Chondrocyte (in vitro differentiated cells): ENCODE measurements at regions not wholly inside any gene's neighbourhood (a gene's known extent, or its start where the extent isn't known, plus 50 kb on each side); places are given as distances from the start of the nearest gene placed in this dataset.

Source experiments
- DNase-seq: peaks from one replicate; pipeline ENCODE4 v3.0.0; 2021; ENCODE audit warnings: mixed read lengths, low spot score
- H3K27ac Mint-ChIP-seq: one replicate; pipeline ENCODE4 v1.8.0; 2021; ENCODE audit warnings: mild to moderate bottlenecking, moderate library complexity, mixed read lengths; ENCODE audit not compliant: unreplicated experiment
- H3K27me3 Mint-ChIP-seq: 2 replicates; pipeline ENCODE4 v1.8.0; 2021; ENCODE audit warnings: low read depth, mixed read lengths
- H3K36me3 Mint-ChIP-seq: 2 replicates; pipeline ENCODE4 v1.8.0; 2021; ENCODE audit warnings: low read depth, mixed read lengths
- H3K4me1 Mint-ChIP-seq: 2 replicates; pipeline ENCODE4 v1.8.0; 2021; ENCODE audit warnings: low read depth, mild to moderate bottlenecking, mixed read lengths
- H3K4me3 Mint-ChIP-seq: one replicate; pipeline ENCODE4 v1.8.0; 2021; ENCODE audit warnings: mild to moderate bottlenecking, moderate library complexity, mixed read lengths; ENCODE audit not compliant: unreplicated experiment
- H3K9me3 Mint-ChIP-seq: 2 replicates; pipeline ENCODE4 v1.8.0; 2021; ENCODE audit warnings: low read depth, mixed read lengths
- CTCF ChIP-seq: fragments of 200-600 bp; sonication (generic); IDR thresholded peaks from 2 replicates; pipeline ENCODE4 v1.5.0; 2021; ENCODE audit warnings: antibody characterized with exemption, mild to moderate bottlenecking, moderate library complexity

- no peaks in the 10 kb centered on the region for H3K9me3 Mint-ChIP-seq
- H3K27ac Mint-ChIP-seq = no peak overlapping the region
- TF ChIP-seq CTCF = no peak
- peaks cover 4% of the 10 kb centered on the region for H3K4me1 Mint-ChIP-seq
- H3K36me3 Mint-ChIP-seq = no peaks in the 10 kb centered on the region
- no peak overlapping the region for H3K4me3 Mint-ChIP-seq
- peaks cover 13% of the 10 kb centered on the region for H3K27me3 Mint-ChIP-seq
- DNase-seq = no peak
Measured at GRCh38 chr1:70897273-70897672, 150.3 kb downstream of the PTGER3 start.

GRCh38 chr1:70899735-70900134 lies 147.9 kb downstream of the PTGER3 start:
- no peak overlapping the region for H3K27ac Mint-ChIP-seq
- H3K4me1 Mint-ChIP-seq = peaks cover 4% of the 10 kb centered on the region
- H3K4me3 Mint-ChIP-seq = no peak overlapping the region
- H3K9me3 Mint-ChIP-seq = peaks cover 6% of the 10 kb centered on the region
- TF ChIP-seq CTCF = no peak
- H3K36me3 Mint-ChIP-seq = no peaks in the 10 kb centered on the region
- peaks cover 13% of the 10 kb centered on the region for H3K27me3 Mint-ChIP-seq
- DNase-seq = no peak

GRCh38 chr1:70902211-70902610 lies 145.4 kb downstream of the PTGER3 start:
- Mint-ChIP-seq H3K36me3 (no peaks in the 10 kb centered on the region), H3K9me3 (peaks cover 6% of the 10 kb centered on the region), H3K4me3 (no peak overlapping the region), H3K4me1 (no peaks in the 10 kb centered on the region), H3K27ac (no peak overlapping the region), H3K27me3 (peaks cover 14% of the 10 kb centered on the region)
- no peak for DNase-seq
- no peak for TF ChIP-seq CTCF

GRCh38 chr1:70906800-70907199 lies 140.8 kb downstream of the PTGER3 start:
- H3K4me1 Mint-ChIP-seq = no peaks in the 10 kb centered on the region

DNA sequence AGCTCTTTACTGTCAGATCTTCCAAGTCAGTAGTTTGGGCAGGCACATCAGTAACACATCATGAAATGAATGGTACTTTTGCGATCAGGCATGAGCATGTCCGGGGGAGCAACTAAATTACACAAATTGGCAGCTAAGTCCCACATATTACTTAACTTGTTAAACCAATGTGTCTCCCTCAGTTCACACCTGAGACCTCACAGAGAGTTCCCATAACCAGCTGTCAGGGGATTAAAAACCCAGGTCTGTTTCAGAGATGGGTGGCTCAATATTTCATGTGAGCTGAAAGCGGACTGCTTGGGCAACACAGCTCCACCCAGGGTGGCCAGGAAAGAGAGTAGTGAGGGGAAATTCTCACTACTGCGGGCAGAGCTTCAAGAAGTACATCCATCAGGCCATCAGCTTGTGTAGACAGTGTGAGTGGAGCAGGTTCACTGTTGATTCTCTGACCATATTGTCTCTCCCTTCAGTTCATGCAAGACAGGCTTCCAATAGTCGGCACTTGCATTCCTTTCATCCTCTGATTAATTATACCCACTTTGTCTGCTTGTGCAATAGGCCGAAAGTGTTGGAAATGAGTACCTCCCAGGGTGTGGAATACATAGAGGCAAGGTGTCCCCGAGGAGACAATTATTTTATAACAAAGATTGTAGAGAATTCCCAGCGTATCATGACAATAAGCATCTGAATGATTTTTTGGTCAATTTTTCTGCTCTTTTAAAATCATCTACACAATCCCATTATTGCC lies 139.9 kb downstream of the PTGER3 start:
- Mint-ChIP-seq H3K4me3 (no peak overlapping the region), H3K9me3 (peaks cover 9% of the 10 kb centered on the region), H3K27ac (no peak overlapping the region), H3K4me1 (no peaks in the 10 kb centered on the region), H3K27me3 (peaks cover 8% of the 10 kb centered on the region), H3K36me3 (no peaks in the 10 kb centered on the region)
- TF ChIP-seq CTCF = no peak
- DNase-seq = no peak

More at GRCh38 chr1:70906800-70907199, 140.8 kb downstream of the PTGER3 start:
- no peak for DNase-seq
- Mint-ChIP-seq H3K36me3 (no peaks in the 10 kb centered on the region), H3K27ac (no peak overlapping the region), H3K4me3 (no peak overlapping the region), H3K27me3 (peaks cover 2% of the 10 kb centered on the region), H3K9me3 (peaks cover 9% of the 10 kb centered on the region)
- TF ChIP-seq CTCF = no peak
